GM21619 (cell line): ENCODE measurements at regions not wholly inside any gene's neighbourhood (a gene's known extent, or its start where the extent isn't known, plus 50 kb on each side); places are given as distances from the start of the nearest gene placed in this dataset.

Experiments used
- ATAC-seq: cut with Tn5 transposase; IDR thresholded peaks from one replicate; pipeline ENCODE4 v1.9.1; 2021; ENCODE audit not compliant: unreplicated experiment

- ATAC-seq, result no peak
These were observed 59.4 kb upstream of the HS3ST2 start for GRCh38 chr16:22754577-22754976.

- ATAC-seq, result no peak
These were observed 56.8 kb upstream of the HS3ST2 start for GRCh38 chr16:22757202-22757601.

GRCh38 chr16:22762486-22762885, 51.5 kb upstream of the HS3ST2 start:
- ATAC-seq, result no peak

DNA sequence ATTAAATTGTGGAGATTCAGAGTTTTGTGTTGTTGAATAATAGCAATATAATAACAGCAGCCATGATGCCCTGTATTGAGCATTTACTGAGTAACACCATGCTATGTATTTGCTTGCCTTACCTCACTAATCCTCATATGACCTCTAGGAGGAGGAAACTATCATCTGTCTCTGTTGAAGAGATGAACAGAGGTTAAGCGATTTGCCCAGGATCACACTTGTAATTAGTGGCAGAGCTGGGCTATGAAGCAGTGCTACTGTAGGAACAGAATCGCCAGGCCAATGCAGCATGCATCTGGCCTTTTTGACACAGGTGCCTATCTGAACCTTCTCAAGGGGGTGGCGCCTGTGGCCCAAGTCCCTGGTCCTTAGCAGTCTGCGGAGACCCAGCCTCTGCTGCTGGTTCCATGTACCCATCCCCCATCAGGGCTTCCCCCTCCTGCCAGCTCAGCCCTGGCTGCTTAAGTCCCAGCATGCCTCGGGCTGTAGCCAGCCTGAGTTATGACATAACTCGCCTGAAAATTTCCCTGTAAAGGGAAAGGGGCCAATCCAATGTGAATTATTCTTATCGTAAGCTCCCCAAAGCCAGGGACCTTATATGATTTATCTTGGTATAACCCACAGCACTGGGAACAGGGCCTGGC, 50.4 kb upstream of the HS3ST2 start:
- no peak for ATAC-seq
